HepG2 (cell line): ENCODE measurements at regions not wholly inside any gene's neighbourhood (a gene's known extent, or its start where the extent isn't known, plus 50 kb on each side); places are given as distances from the start of the nearest gene placed in this dataset.

Experiments
- ATAC-seq: fragments of 200-7000 bp; cut with Tn5 transposase; 3 replicates; pipeline ENCODE4 v1.9.1; 2020; ENCODE audit warnings: mild to moderate bottlenecking, moderate library complexity
- BruUV-seq: library from RNA; stranded (reverse); fragments of 400-500 nt; replicated peaks from 2 replicates; lab custom pipeline; 2021; lab: Mats Ljungman, UMichigan
- CTCF ChIA-PET: fragments of 300-600 bp; formaldehyde crosslinking; extraction: SDS; loops from one replicate; lab custom pipeline; 2021; ENCODE audit warnings: low total read pairs, inconsistent platforms, low intra/inter-chr PET ratio; lab: Yijun Ruan, JAX
- POLR2A ChIA-PET: fragments of 350-600 bp; sonication (Branson Sonifier 250); formaldehyde crosslinking; loops from one replicate; lab custom pipeline; 2020; ENCODE audit warnings: antibody characterized with exemption, inconsistent platforms; lab: Yijun Ruan, JAX
- DNase-seq: peaks from one replicate; pipeline ENCODE4 v3.0.0-alpha.2; 2015; ENCODE audit warnings: low spot score
- FAIRE-seq: peaks from 3 replicates; lab custom pipeline; 2011; peaks lifted over from hg19 to GRCh38; lab: Jason Lieb, UNC
- H2AFZ ChIP-seq: one replicate; pipeline ENCODE4 v1.6.1; 2011; ENCODE audit warnings: low read length, inconsistent platforms
- H3K27ac ChIP-seq: fragments of 300-600 bp; 3 replicates; pipeline ENCODE4 v1.8.0; 2011; ENCODE audit warnings: mixed run types, mild to moderate bottlenecking, mixed read lengths, low read length, inconsistent platforms; ENCODE audit not compliant: insufficient read depth; ENCODE audit errors: extremely low read length
- H3K27me3 ChIP-seq, 2 experiments: fragments of 200-600 bp in 1 of 2; 2 replicates in 1 of 2; 3 replicates in 1 of 2; pipeline versions ENCODE4 v1.6.0 to v1.8.0; 2011; ENCODE audit warnings: low read length in 2 of 2, mild to moderate bottlenecking in 2 of 2, moderate library complexity in 2 of 2, inconsistent platforms in 1 of 2; ENCODE audit not compliant: insufficient read depth in 2 of 2, control insufficient read depth in 1 of 2
- H3K36me3 ChIP-seq, 2 experiments: fragments of 200-600 bp in 1 of 2; replicated peaks in 1 of 2; 2 replicates in 1 of 2; 3 replicates in 1 of 2; pipeline versions ENCODE4 v1.5.1 to v1.8.0; 2011; ENCODE audit warnings: low read length in 2 of 2, inconsistent platforms in 1 of 2; ENCODE audit not compliant: insufficient read depth in 2 of 2, control insufficient read depth in 1 of 2
- H3K4me1 ChIP-seq: 2 replicates; pipeline ENCODE4 v1.5.1; 2012; ENCODE audit warnings: low read length, inconsistent platforms; ENCODE audit not compliant: insufficient read depth
- H3K4me2 ChIP-seq: 2 replicates; pipeline ENCODE4 v1.6.0; 2011; ENCODE audit warnings: low read depth, low read length, inconsistent platforms
- H3K4me3 ChIP-seq, 3 experiments: fragments of 200-600 bp in 1 of 3; sonication (generic), shearing (Covaris generic) in 1 of 3; replicated peaks in 1 of 3; 2 replicates each; pipeline ENCODE4 v1.5.1; 2011 to 2016; ENCODE audit warnings: low read length in 3 of 3, inconsistent platforms in 2 of 3, low read depth in 2 of 3, mild to moderate bottlenecking in 2 of 3, control low read depth in 1 of 3, mixed read lengths in 1 of 3; ENCODE audit not compliant: insufficient read depth in 1 of 3
- H3K79me2 ChIP-seq: one replicate; pipeline ENCODE4 v1.6.1; 2011; ENCODE audit warnings: low read length, inconsistent platforms; ENCODE audit not compliant: insufficient read depth
- H3K9ac ChIP-seq: 2 replicates; pipeline ENCODE4 v1.6.0; 2011; ENCODE audit warnings: mild to moderate bottlenecking, low read depth, low read length, inconsistent platforms; ENCODE audit not compliant: insufficient read depth
- H3K9me3 ChIP-seq: 2 replicates; pipeline ENCODE4 v1.5.1; 2012; ENCODE audit warnings: mild to moderate bottlenecking, low read length
- H4K20me1 ChIP-seq: 2 replicates; pipeline ENCODE4 v1.6.0; 2011; ENCODE audit warnings: inconsistent platforms, mild to moderate bottlenecking, low read length, moderate library complexity; ENCODE audit not compliant: insufficient read depth
- AKAP8 ChIP-seq: sonication (generic); formaldehyde crosslinking; IDR thresholded peaks from 2 replicates; pipeline ENCODE4 v1.5.1; 2020; ENCODE audit warnings: mild to moderate bottlenecking, missing genetic modification reagents
- CC2D1A ChIP-seq: sonication (generic); formaldehyde crosslinking; IDR thresholded peaks from 2 replicates; pipeline ENCODE4 v1.8.1; 2023; ENCODE audit warnings: mild to moderate bottlenecking, missing genetic modification reagents
- KLF13 ChIP-seq: sonication (generic); formaldehyde crosslinking; IDR thresholded peaks from 2 replicates; pipeline ENCODE4 v1.4.0; 2020; ENCODE audit warnings: mild to moderate bottlenecking, missing genetic modification reagents
- MAZ ChIP-seq, 2 experiments: sonication (generic) in 1 of 2; formaldehyde crosslinking in 1 of 2; IDR thresholded peaks; 2 replicates each; pipeline versions ENCODE4 v1.5.0 to v1.6.1; 2012 to 2020; ENCODE audit warnings: low read depth in 2 of 2, mild to moderate bottlenecking in 2 of 2, borderline replicate concordance in 1 of 2, improper control_type of control experiment in 1 of 2, low read length in 1 of 2, missing genetic modification reagents in 1 of 2, moderate library complexity in 1 of 2
- NCOA2 ChIP-seq: sonication (generic); formaldehyde crosslinking; IDR thresholded peaks from 2 replicates; pipeline ENCODE4 v1.8.0; 2022; ENCODE audit warnings: inconsistent platforms
- PRPF4 ChIP-seq: fragments of 200-400 bp; formaldehyde crosslinking; IDR thresholded peaks from 2 replicates; pipeline ENCODE4 v1.6.1; 2016; ENCODE audit warnings: low read length, low read depth; ENCODE audit not compliant: poor library complexity, severe bottlenecking
- RAD51 ChIP-seq: fragments of 450-650 bp; IDR thresholded peaks from 2 replicates; pipeline ENCODE4 v1.6.1; 2016; ENCODE audit warnings: borderline replicate concordance
- THYN1 ChIP-seq: sonication (generic); formaldehyde crosslinking; IDR thresholded peaks from 2 replicates; pipeline ENCODE4 v1.8.1; 2023; ENCODE audit warnings: low read depth, mild to moderate bottlenecking, moderate library complexity, missing genetic modification reagents, borderline replicate concordance
- ZNF460 ChIP-seq: sonication (generic); formaldehyde crosslinking; IDR thresholded peaks from 2 replicates; pipeline ENCODE4 v1.5.1; 2020; ENCODE audit warnings: missing genetic modification reagents, mild to moderate bottlenecking, borderline replicate concordance
- ZNF550 ChIP-seq: sonication (generic); formaldehyde crosslinking; IDR thresholded peaks from 2 replicates; pipeline ENCODE4 v1.4.0; 2020; ENCODE audit warnings: mild to moderate bottlenecking, missing genetic modification reagents, borderline replicate concordance
- ZNF556 ChIP-seq: sonication (generic); formaldehyde crosslinking; IDR thresholded peaks from 2 replicates; pipeline ENCODE4 v1.4.0; 2020; ENCODE audit warnings: mild to moderate bottlenecking, missing genetic modification reagents, borderline replicate concordance
- WGBS: methylation state at CpG from one replicate; pipeline ENCODE4 v1.1.6; 2017; ENCODE audit warnings: low lambda C conversion rate; 5-methylcytosine and 5-hydroxymethylcytosine counted together
- in situ Hi-C: cut with HindIII; loops from 2 replicates; pipeline ENCODE4 v1.10.0; 2017; ENCODE audit warnings: low pct_unique_long_range_greater_than_20kb; ENCODE audit not compliant: extremely low pct_ligation_motif_present
- intact Hi-C: fragments of 100-400 bp; cut with micrococcal nuclease; formaldehyde crosslinking; loops from one replicate; pipeline ENCODE4 v1.10.0; 2022; ENCODE audit not compliant: unreplicated experiment
- TF ChIP-seq, protein P1 (sequence below): sonication (generic); formaldehyde crosslinking; IDR thresholded peaks from 2 replicates; pipeline ENCODE4 v1.8.1; 2023; ENCODE audit warnings: mild to moderate bottlenecking, missing genetic modification reagents
- TF ChIP-seq, protein P2 (sequence below): sonication (generic); formaldehyde crosslinking; IDR thresholded peaks from 2 replicates; pipeline ENCODE4 v1.5.1; 2020; ENCODE audit warnings: mild to moderate bottlenecking, missing genetic modification reagents, moderate library complexity
- TF ChIP-seq, protein P3 (sequence below): sonication (generic); formaldehyde crosslinking; IDR thresholded peaks from 2 replicates; pipeline ENCODE4 v1.4.0; 2020; ENCODE audit warnings: missing genetic modification reagents, borderline replicate concordance

DNA sequence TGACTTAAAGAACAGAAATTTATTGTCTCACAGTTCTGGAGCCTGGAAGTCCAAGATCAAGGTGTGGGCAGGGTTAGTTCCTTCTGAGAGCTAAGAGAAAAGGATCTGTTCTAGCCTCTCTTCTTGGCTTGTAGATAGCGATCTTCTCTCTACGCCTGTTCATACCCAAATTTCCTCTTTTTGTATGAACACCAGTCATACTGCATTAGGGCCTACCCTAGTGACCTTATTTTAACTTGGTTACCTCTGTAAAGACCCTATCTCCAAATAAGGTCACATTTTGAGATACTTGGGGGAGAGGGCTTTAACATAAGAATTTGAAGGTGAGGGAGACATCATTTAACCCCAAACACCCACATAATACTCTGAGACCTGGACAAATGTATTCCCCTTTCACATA lies 55.6 kb upstream of the SPP1 start:
- in situ Hi-C loops, result no loop called here
- BruUV-seq, result no TSS peak
- Histone ChIP-seq H3K79me2 (no peaks in the 10 kb centered on the region), H3K27me3 (no peaks in the 10 kb centered on the region), H3K36me3 (no peaks in the 10 kb centered on the region), H3K4me1 (peaks cover 18% of the 10 kb centered on the region), H3K4me3 (no peak overlapping the region), H4K20me1 (no peaks in the 10 kb centered on the region), H2AFZ (no peak overlapping the region), H3K27ac (no peak overlapping the region), H3K4me2 (no peak overlapping the region), H3K9ac (no peak overlapping the region), H3K9me3 (no peaks in the 10 kb centered on the region)
- WGBS, result 97% methylated on average over 2 of the region's 2 CpGs
- CTCF ChIA-PET, result no interaction called here
- FAIRE-seq (no peak), DNase-seq (no peak), ATAC-seq (no peak)
- TF ChIP-seq ZNF460 (no peak), RAD51 (no peak), CC2D1A (CRISPR knock-in tag) (no peak), NCOA2 (CRISPR knock-in tag) (no peak)
- TF ChIP-seq, protein P1, sequence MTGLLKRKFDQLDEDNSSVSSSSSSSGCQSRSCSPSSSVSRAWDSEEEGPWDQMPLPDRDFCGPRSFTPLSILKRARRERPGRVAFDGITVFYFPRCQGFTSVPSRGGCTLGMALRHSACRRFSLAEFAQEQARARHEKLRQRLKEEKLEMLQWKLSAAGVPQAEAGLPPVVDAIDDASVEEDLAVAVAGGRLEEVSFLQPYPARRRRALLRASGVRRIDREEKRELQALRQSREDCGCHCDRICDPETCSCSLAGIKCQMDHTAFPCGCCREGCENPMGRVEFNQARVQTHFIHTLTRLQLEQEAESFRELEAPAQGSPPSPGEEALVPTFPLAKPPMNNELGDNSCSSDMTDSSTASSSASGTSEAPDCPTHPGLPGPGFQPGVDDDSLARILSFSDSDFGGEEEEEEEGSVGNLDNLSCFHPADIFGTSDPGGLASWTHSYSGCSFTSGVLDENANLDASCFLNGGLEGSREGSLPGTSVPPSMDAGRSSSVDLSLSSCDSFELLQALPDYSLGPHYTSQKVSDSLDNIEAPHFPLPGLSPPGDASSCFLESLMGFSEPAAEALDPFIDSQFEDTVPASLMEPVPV (CRISPR knock-in tag), result no peak
- TF ChIP-seq, protein P2, sequence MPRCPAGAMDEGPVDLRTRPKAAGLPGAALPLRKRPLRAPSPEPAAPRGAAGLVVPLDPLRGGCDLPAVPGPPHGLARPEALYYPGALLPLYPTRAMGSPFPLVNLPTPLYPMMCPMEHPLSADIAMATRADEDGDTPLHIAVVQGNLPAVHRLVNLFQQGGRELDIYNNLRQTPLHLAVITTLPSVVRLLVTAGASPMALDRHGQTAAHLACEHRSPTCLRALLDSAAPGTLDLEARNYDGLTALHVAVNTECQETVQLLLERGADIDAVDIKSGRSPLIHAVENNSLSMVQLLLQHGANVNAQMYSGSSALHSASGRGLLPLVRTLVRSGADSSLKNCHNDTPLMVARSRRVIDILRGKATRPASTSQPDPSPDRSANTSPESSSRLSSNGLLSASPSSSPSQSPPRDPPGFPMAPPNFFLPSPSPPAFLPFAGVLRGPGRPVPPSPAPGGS (CRISPR knock-in tag), result no peak
- intact Hi-C loops, result no loop called here
- POLR2A ChIA-PET, result interaction anchor here (0.6 kb wide), 1 partner anchor 1203 kb away, joined by 5 read pairs; no protein-coding TSS in a partner anchor

DNA sequence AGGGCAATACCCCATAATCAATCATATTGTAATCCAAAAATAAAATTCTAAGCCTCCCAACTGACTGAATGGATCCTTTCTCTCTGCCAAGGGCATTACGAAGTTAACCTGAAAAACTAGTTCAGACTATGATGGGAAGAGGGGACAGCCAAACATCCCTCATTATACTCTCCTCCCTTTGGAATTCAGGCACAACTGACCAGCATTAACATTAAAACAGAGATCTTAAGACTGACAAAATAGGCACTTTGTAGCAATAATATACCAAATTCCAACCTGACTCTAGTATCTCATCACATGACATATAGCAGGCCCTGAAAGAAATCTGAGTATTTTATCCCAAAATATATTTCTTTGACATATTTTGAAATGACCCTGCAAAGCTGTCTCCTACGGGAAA lies 55.0 kb upstream of the SPP1 start:
- intact Hi-C loops (no loop called here), in situ Hi-C loops (no loop called here)
- TF ChIP-seq ZNF556 (no peak), KLF13 (CRISPR knock-in tag) (no peak), THYN1 (CRISPR knock-in tag) (no peak), ZNF550 (CRISPR knock-in tag) (no peak), AKAP8 (no peak), MAZ (IDR thresholded peaks at IDR 0.05; ENCODE audit: borderline replicate concordance, low read depth, low read length) (no peak), MAZ (CRISPR knock-in tag; IDR thresholded peaks at IDR 0.05; ENCODE audit: low read depth) (no peak), PRPF4 (no peak)
- TF ChIP-seq, protein P3, sequence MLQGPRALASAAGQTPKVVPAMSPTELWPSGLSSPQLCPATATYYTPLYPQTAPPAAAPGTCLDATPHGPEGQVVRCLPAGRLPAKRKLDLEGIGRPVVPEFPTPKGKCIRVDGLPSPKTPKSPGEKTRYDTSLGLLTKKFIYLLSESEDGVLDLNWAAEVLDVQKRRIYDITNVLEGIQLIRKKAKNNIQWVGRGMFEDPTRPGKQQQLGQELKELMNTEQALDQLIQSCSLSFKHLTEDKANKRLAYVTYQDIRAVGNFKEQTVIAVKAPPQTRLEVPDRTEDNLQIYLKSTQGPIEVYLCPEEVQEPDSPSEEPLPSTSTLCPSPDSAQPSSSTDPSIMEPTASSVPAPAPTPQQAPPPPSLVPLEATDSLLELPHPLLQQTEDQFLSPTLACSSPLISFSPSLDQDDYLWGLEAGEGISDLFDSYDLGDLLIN (CRISPR knock-in tag), result no peak

More for the DNA sequence above, 55.0 kb upstream of the SPP1 start:
- Histone ChIP-seq H3K36me3 (no peaks in the 10 kb centered on the region), H4K20me1 (no peaks in the 10 kb centered on the region), H3K27ac (no peak overlapping the region), H3K4me3 (no peak overlapping the region), H3K9ac (no peak overlapping the region), H3K4me1 (peaks cover 12% of the 10 kb centered on the region), H3K4me2 (no peak overlapping the region), H3K79me2 (no peaks in the 10 kb centered on the region), H2AFZ (no peak overlapping the region), H3K9me3 (no peaks in the 10 kb centered on the region), H3K27me3 (no peaks in the 10 kb centered on the region)
- CTCF ChIA-PET, result no interaction called here
- FAIRE-seq, result no peak
- BruUV-seq, result no TSS peak
- POLR2A ChIA-PET, result no interaction called here
- 96% methylated on average over 2 of the region's 2 CpGs for WGBS
- ATAC-seq, result no peak
- no peak for DNase-seq
